ENCODE measurements at regions not wholly inside any gene's neighbourhood (a gene's known extent, or its start where the extent isn't known, plus 50 kb on each side); places are given as distances from the start of the nearest gene placed in this dataset.

GRCh38 chr2:104982111-104982510 is 55.8 kb upstream of the MRPS9 start:
- no peak overlapping the region for H3K4me2 ChIP-seq (ENCODE audit: low read length)
- DNase-seq (ENCODE audit: low read depth): no peak
- H3K36me3 ChIP-seq (ENCODE audit: insufficient read depth, low read length): no peaks in the 10 kb centered on the region
- Mint-ChIP-seq H3K27ac (ENCODE audit: unreplicated experiment) (no peak overlapping the region), H3K9me3 (ENCODE audit: unreplicated experiment) (peaks cover 8% of the 10 kb centered on the region), H3K4me3 (ENCODE audit: unreplicated experiment) (no peak overlapping the region), H3K27me3 (ENCODE audit: low read depth, unreplicated experiment) (peaks cover 5% of the 10 kb centered on the region), H3K4me1 (ENCODE audit: low read depth, unreplicated experiment) (no peaks in the 10 kb centered on the region), H3K36me3 (ENCODE audit: low read depth, unreplicated experiment) (no peaks in the 10 kb centered on the region)
- no peaks in the 10 kb centered on the region for H3K79me2 ChIP-seq (ENCODE audit: insufficient read depth, low read length)
- no peak for TF ChIP-seq CTCF (IDR thresholded peaks at IDR 0.05; ENCODE audit: insufficient read depth, low read depth, low read length)
- no peak for TF ChIP-seq EZH2 (IDR thresholded peaks at IDR 0.05; ENCODE audit: insufficient read depth, low read length)
- H3K27ac ChIP-seq (ENCODE audit: low read depth, low read length): no peak overlapping the region
- no peaks in the 10 kb centered on the region for H3K27me3 ChIP-seq (ENCODE audit: insufficient read depth, low read length)
- no peaks in the 10 kb centered on the region for H3K4me1 ChIP-seq (ENCODE audit: insufficient read depth, low read length)
- H2AFZ ChIP-seq (ENCODE audit: low read depth, low read length): no peak overlapping the region
- no peaks in the 10 kb centered on the region for H4K20me1 ChIP-seq (ENCODE audit: insufficient read depth, low read length)
- no peak overlapping the region for H3K9ac ChIP-seq (ENCODE audit: low read length)
- no peaks in the 10 kb centered on the region for H3K9me3 ChIP-seq (ENCODE audit: insufficient read depth, low read depth, low read length)
- FAIRE-seq: no peak
- no peak overlapping the region for H3K4me3 ChIP-seq (ENCODE audit: insufficient read depth, low read depth, low read length)
